GM18502 (cell line): ENCODE measurements at regions not wholly inside any gene's neighbourhood (a gene's known extent, or its start where the extent isn't known, plus 50 kb on each side); places are given as distances from the start of the nearest gene placed in this dataset.

Source experiments
- ATAC-seq: cut with Tn5 transposase; IDR thresholded peaks from one replicate; pipeline ENCODE4 v1.9.1; 2021; ENCODE audit warnings: mild to moderate bottlenecking; ENCODE audit not compliant: unreplicated experiment, poor library complexity

DNA sequence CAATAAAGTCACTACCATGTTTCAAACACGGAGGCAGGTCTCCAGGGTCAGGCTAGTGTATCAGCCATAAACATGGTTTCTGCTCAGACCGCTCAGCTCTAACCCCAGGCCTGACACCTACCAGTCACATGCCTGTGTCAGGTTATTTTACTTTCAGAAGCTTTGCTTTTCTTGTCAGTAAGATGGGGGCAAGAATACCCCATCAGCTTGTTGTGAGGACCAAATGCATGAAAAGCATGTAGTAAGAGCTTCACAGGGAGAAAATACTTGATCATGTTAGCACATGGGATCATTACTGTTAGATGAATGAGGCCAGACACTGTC lies 65.2 kb upstream of the PIM1 start:
- no peak for ATAC-seq

DNA sequence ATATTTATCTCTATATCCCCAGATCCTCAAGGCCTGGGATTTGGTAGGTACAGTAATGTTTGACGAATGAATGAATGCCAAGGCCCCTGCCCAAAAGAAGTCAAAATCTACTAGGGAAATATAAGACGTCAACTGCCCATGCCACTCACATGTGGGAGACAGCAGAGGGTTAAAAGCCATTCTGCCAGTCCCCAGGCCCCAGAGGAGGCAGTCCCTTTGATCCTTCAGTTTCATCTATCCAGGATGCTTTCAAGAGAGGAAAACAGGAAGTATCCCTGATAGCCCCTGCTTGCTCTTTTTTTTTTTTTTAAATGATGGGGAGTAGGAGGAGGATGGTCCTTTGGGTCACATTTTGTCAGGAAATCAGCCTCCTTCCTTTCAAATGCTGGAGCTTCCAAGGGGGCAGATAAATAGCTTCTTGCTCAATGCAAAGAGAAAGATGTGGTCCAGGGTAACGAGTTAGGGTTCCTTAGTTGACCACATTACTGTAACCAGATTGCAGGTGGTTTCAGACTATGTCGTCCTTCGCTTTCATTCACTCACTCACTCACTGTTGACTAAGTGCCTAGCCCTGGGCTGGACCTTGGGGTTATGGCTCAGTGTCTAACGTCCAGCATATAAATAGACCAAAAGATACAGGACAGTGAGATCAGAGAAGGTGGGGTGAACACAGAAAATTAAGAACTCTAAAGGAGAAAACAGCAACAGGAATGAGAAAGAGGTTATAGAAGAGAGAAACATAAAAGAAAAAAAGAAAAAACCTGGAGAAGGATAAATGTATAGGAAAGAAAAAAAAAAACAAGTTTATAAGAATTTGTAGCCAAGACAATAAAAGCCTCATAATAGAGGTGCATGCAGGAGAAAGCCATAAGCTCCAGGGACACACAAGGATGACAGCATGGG lies 64.6 kb upstream of the PIM1 start:
- ATAC-seq, result no peak

DNA sequence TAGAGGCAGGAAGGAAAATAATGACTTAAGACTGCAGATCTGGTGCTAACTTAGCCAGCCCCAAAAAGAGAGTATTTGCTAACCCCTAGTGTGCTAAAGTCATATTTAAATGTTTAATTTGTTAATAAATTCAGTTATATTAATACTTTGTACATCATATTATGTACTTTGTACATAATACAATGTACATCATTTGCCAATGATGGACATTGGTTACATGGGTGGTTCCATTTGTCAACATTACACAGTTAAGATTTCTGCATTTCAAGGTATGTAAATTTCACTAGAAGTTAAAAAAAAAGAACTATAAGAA lies 63.9 kb upstream of the PIM1 start:
- no peak for ATAC-seq

DNA sequence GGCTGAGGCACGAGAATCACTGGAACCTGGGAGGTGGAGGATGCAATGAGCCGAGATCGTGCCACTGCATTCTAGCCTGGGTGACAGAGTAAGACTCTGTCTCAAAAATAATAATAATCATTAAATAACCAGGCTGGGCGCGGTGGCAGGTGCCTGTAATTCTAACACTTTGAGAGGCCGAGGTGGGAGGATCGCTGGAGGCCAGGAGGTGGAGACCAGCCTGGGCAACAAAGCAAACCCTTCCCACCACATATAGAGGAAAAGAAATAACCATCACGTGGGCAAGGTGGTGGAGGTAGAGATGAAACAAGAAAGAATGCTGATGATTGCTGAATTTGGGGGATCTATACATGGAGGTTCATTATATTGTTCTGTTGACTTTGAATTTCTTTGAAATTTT lies 63.4 kb upstream of the PIM1 start:
- ATAC-seq, result no peak

DNA sequence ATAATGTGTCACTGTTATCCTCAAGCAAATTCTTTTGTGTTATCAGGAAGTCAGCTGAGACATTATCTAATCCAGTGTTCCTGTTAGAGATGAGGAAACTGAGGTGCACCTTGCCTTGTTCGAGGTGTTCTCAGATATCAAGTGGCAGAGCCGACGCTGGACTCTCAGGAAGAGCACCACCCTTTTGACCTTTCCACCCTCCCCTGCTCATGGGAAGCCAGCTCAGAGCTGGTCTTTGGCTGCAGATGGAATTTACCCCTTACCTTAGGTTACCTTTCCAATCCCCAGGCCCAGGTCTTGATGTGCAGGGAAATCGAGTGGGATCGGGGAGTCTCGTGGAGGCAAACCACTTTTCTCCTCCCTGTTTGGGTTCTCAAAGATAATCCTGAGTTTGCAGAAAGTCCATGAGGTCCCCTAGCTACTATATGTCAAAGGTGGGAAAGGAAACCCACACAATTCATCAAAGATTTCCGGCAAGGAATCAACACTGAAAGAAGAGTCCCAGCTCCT lies 62.9 kb upstream of the PIM1 start:
- ATAC-seq, result no peak

DNA sequence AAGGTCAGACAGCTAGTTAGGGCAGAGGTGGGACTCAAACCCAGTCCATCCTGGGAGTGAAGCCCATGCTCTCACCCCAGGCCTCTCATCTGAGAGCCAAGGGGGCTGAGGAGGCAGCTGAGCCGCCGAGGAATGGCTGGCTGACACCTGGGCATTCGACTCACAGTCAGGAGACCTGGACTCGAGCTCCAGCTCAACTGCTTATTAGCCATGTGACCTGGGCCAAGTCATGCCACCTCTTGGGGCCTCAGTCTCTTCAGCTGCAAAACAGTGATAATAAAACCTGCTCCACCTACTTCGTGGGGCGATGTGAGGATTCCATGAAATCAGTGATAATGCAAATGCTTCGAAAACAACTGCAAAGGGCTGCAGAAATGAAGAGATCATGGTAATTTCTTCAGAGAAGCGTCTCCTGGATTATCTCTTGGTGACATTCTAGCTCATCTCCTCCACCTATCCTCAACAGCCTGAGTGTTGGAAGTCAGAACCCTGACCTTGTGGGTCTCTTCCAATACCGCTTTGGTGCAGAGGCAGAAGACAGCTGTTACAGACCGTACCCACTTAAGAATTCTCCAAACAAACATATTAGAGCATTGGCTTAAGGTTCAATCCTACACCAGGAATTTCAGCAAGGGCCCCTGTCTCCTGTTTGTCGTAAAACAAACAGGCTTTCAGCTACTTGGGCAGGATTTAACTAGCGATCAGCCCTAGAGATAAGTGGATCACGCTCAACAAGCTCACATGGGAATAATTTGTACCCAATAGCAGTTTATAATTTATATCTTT lies 60.0 kb upstream of the PIM1 start:
- no peak for ATAC-seq

DNA sequence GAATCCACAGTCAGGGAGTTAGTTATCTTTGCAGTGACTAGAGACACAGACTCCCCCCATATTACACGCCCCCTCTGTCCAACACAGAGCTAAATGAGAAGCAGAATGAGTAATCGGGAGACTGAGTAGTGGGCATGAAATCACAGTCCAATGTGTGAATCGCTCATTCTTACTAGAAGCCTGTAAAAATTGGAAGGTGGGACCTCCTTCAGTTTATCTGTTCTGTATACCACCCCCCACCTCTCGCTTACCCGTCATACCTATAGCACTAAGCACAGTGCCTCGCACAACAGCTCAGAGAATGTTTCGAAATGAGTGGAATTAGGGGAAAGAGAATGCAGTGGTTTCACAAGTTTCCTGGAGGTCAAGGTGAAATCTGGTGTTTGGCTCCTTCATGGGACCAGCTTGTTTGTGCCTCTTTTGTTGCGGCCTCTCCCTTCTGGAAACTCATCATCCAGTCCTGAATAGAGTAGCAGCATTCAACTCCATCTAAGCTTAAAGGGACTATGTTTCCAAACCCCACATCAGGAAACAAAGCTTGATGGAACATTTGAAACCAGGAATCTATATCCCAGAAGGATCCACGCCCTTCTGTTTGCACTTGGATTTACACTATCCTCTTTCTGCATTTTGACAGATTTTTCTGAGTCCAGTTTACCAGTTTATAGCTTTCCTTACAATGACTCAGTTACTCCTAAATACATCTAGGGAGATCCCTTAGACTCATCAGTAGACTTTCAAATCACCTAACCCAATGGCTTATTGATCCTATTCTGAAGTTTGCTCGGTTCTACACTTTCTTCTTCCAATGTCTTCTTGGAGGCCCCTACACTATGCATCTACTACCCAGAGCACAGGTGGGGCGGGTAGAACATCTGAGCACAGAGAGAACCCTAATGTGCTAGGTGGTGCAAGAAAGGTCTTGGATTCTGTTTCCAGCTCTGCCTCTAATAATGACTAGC lies 59.2 kb upstream of the PIM1 start:
- ATAC-seq, result peak; percentile 72

GRCh38 chr6:37113976-37114375 lies 56.0 kb upstream of the PIM1 start:
- ATAC-seq, result no peak

DNA sequence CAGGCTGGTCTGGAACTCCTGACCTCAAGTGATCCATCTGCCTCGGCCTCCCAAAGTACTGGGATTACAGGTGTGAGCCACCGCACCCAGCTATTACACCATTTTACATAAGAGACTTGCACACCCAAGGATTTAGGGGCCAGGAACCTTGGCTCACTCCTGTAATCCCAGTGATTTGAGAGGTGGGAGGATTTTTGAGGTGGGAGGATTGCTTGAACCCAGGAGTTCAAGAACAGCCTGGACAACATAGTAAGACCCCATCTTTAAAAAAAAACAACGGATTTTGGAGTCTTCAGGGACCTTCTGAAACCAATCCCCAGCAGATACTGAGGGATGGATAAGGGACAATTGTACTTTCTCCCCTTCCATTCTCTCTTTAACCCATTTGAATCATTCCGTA lies 55.3 kb upstream of the PIM1 start:
- ATAC-seq, result no peak

DNA sequence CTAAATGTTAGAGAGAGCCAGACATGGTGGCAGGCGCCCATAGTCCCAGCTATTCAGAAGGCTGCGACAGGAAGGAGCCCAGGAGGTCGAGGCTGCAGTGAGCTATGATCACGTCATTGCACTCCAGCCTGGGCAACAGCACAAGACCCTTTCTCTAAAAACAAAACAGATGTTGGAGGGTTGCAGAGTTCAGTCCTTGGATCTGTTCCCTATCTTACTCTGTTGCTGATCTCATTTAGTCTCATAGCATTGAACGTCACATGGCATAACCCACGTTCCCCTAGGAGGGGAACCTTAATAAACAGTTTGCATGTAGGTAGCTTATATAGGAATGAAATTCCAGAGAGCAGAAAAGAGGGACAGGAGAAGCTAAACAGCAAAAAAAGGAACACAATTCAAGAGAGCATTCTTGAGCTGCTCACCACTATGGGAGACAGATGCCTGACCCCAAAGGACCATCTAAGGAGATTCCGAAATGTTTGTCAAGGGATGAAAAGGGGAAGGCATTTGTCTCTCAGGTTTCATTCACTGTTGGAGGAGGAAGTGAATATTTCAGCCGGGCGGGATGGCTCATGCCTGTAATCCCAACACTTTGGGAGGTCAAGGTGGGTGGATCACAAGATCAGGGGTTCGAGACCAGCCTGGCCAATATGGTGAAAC lies 54.6 kb upstream of the PIM1 start:
- no peak for ATAC-seq

DNA sequence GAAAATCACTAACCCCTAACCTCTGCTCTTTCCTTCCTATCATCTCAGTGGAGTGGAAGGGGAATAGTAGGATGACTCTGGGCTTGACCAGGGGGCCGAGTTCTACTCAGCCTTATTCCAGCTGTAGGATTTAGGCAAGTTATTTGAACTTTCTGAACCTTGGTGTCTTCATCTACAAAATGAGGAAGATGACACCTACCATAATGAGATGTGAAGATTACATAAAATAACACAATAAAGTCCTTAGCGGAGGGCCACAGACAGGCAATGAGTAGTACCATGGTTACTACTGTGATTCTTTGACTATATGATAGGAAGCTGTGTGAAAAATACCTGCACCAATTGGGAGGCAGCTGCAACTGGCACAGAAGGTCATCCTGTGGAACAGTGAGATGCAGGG lies 53.6 kb upstream of the PIM1 start:
- ATAC-seq, result no peak

- no peak for ATAC-seq
Measured at GRCh38 chr6:37119387-37119886, 50.5 kb upstream of the PIM1 start.
